Activated naive CD4-positive, alpha-beta T cell treated with anti-CD3 and anti-CD28 coated beads for 36 hours (primary cell): ENCODE measurements at regions not wholly inside any gene's neighbourhood (a gene's known extent, or its start where the extent isn't known, plus 50 kb on each side); places are given as distances from the start of the nearest gene placed in this dataset.
"Not testable (repeated sequence)": the region's sequence is repeated elsewhere in the genome, so short reads cannot be mapped to it uniquely, and the experiment has no call there.

Source experiments
- CTCF ChIA-PET: fragments of 350-600 bp; sonication (Branson Sonifier 250); formaldehyde crosslinking; loops from one replicate; lab custom pipeline; 2021; ENCODE audit warnings: antibody characterized with exemption; lab: Charles Lee
- DNase-seq: peaks from one replicate; pipeline ENCODE4 v3.0.0-alpha.2; 2020
- H3K27ac Mint-ChIP-seq: one replicate; pipeline ENCODE4 v1.8.0; 2021; ENCODE audit warnings: mild to moderate bottlenecking, mixed read lengths
- H3K27me3 Mint-ChIP-seq: one replicate; pipeline ENCODE4 v1.8.0; 2021; ENCODE audit warnings: low read depth, mixed read lengths
- H3K36me3 Mint-ChIP-seq: one replicate; pipeline ENCODE4 v1.8.0; 2021; ENCODE audit warnings: low read depth, mixed read lengths
- H3K4me1 Mint-ChIP-seq: one replicate; pipeline ENCODE4 v1.8.0; 2021; ENCODE audit warnings: low read depth, mixed read lengths
- H3K4me3 Mint-ChIP-seq: one replicate; pipeline ENCODE4 v1.8.0; 2021; ENCODE audit warnings: mild to moderate bottlenecking, moderate library complexity, mixed read lengths
- H3K9me3 Mint-ChIP-seq: one replicate; pipeline ENCODE4 v1.8.0; 2021; ENCODE audit warnings: mixed read lengths
- intact Hi-C: fragments of 100-400 bp; cut with micrococcal nuclease; formaldehyde crosslinking; loops from one replicate; pipeline ENCODE4 v1.15.1; 2023

DNA sequence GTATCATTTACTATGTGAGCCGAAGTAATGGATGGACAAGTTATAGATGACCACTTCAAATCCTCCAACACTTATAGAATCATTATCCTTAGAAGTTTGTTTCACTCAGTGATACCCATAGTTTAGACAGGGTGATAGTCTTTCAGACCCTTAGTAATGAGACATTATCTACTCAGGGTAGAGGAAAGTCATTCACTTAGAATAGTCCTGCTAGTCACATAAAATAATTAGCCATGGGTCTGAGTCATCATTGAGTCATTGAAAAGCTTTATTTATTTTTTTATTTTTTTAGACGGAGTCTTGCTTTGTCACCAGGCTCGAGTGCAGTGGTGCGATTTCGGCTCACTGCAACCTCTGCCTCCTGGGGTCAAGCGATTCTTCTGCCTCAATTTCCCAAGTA lies 321.7 kb upstream of the FSTL5 start:
- DNase-seq, result no peak
- Mint-ChIP-seq H3K4me3 (no peak overlapping the region), H3K9me3 (no peaks in the 10 kb centered on the region), H3K27me3 (peaks cover 3% of the 10 kb centered on the region), H3K27ac (no peak overlapping the region), H3K36me3 (no peaks in the 10 kb centered on the region), H3K4me1 (no peaks in the 10 kb centered on the region)
- CTCF ChIA-PET, result no interaction called here
- intact Hi-C loops, result no loop called here

DNA sequence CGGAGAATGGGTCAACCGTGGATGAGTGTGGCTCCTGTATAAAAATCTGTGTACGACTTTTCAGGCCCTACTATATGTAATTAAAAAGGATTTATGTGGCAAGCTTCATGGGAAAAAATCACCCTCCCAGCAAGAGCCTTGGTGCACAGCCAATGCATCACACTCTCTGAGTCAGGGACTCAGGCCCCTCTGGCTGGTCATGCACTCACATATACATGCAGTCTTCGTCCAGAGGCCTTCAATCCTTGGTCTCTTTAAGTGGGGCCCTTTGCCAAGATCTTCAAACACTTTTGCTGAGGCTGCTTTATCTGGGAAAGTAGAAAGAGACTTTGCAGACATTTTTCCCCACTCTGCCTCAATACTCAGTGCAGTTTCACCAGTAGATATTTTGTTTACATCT lies 311.4 kb upstream of the FSTL5 start:
- H3K4me1 Mint-ChIP-seq, result no peaks in the 10 kb centered on the region
- no peaks in the 10 kb centered on the region for H3K36me3 Mint-ChIP-seq
- no peaks in the 10 kb centered on the region for H3K27me3 Mint-ChIP-seq
- H3K4me3 Mint-ChIP-seq, result no peak overlapping the region
- intact Hi-C loops, result no loop called here
- H3K27ac Mint-ChIP-seq, result no peak overlapping the region
- no peak for DNase-seq
- peaks cover 5% of the 10 kb centered on the region for H3K9me3 Mint-ChIP-seq
- CTCF ChIA-PET, result no interaction called here

DNA sequence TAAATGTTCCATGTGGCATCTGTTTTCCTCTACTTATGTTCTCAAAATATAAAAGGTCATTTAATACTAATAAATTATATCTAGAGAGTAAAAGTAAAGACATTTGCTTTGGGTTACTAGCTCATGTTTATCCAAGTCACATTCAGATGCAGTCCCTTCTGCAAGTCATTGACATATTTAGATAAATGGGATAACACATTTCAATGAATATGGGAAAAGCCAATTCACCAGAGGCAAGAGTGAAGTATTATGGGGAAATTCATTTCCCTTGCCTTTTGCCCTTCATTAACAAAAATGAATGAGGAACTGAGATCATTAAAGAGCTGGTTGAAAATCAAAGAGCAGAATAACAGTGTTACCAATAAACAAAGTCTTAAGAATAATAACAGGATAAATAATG lies 306.2 kb upstream of the FSTL5 start:
- no peaks in the 10 kb centered on the region for H3K27me3 Mint-ChIP-seq
- no peaks in the 10 kb centered on the region for H3K36me3 Mint-ChIP-seq
- no peak overlapping the region for H3K27ac Mint-ChIP-seq
- DNase-seq, result no peak
- H3K9me3 Mint-ChIP-seq, result peaks cover 2% of the 10 kb centered on the region
- intact Hi-C loops, result no loop called here
- H3K4me3 Mint-ChIP-seq, result no peak overlapping the region
- CTCF ChIA-PET, result no interaction called here
- no peaks in the 10 kb centered on the region for H3K4me1 Mint-ChIP-seq

DNA sequence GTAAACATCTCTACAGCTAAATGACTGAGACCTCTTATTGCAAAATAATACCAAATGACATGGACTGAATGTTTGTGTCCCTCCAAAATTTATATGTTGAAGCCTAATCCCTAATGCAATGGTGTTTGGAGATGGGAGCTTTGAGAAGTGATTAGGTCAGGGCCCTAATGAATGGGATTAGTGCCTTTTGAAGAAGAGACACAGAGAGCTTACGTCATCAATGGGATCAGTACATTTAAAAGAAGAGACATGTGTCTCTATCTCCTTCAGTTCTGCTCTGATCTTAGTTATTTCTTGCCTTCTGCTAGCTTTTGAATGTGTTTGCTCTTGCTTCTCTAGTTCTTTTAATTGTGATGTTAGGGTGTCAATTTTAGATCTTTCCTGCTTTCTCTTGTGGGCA lies 301.6 kb upstream of the FSTL5 start:
- H3K36me3 Mint-ChIP-seq, intact Hi-C loops, DNase-seq, H3K9me3 Mint-ChIP-seq, H3K4me1 Mint-ChIP-seq, H3K27ac Mint-ChIP-seq, H3K27me3 Mint-ChIP-seq, CTCF ChIA-PET, H3K4me3 Mint-ChIP-seq: not testable (repeated sequence)

GRCh38 chr4:162461952-162462351 lies 298.2 kb upstream of the FSTL5 start:
- H3K27me3 Mint-ChIP-seq, result no peaks in the 10 kb centered on the region
- H3K9me3 Mint-ChIP-seq, result no peaks in the 10 kb centered on the region
- H3K4me1 Mint-ChIP-seq, result no peaks in the 10 kb centered on the region
- intact Hi-C loops, result no loop called here
- CTCF ChIA-PET, result no interaction called here
- H3K27ac Mint-ChIP-seq, result no peak overlapping the region
- no peaks in the 10 kb centered on the region for H3K36me3 Mint-ChIP-seq
- DNase-seq, result no peak
- no peak overlapping the region for H3K4me3 Mint-ChIP-seq

DNA sequence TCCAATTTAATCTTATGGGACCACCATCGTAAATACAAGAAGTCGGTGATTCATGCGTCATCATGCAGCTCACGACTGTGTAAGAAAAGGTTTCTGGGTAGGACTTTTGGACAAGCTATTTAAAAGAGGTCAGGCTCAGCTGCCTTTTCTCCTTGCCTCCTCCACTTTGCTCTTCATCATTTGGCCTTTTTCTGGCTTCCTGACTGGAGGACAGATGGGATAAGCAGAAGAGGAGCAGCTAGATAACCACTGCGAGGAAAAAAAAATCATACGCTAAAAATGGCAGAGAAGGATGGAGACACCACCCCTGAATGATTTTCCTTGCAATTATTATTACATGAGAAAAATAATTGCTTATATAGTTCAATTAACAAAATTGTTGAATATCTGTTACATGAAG lies 294.3 kb upstream of the FSTL5 start:
- no peak overlapping the region for H3K4me3 Mint-ChIP-seq
- intact Hi-C loops, result no loop called here
- DNase-seq, result no peak
- no peaks in the 10 kb centered on the region for H3K36me3 Mint-ChIP-seq
- H3K4me1 Mint-ChIP-seq, result no peaks in the 10 kb centered on the region
- no peak overlapping the region for H3K27ac Mint-ChIP-seq
- H3K27me3 Mint-ChIP-seq, result no peaks in the 10 kb centered on the region
- no peaks in the 10 kb centered on the region for H3K9me3 Mint-ChIP-seq
- CTCF ChIA-PET, result no interaction called here

DNA sequence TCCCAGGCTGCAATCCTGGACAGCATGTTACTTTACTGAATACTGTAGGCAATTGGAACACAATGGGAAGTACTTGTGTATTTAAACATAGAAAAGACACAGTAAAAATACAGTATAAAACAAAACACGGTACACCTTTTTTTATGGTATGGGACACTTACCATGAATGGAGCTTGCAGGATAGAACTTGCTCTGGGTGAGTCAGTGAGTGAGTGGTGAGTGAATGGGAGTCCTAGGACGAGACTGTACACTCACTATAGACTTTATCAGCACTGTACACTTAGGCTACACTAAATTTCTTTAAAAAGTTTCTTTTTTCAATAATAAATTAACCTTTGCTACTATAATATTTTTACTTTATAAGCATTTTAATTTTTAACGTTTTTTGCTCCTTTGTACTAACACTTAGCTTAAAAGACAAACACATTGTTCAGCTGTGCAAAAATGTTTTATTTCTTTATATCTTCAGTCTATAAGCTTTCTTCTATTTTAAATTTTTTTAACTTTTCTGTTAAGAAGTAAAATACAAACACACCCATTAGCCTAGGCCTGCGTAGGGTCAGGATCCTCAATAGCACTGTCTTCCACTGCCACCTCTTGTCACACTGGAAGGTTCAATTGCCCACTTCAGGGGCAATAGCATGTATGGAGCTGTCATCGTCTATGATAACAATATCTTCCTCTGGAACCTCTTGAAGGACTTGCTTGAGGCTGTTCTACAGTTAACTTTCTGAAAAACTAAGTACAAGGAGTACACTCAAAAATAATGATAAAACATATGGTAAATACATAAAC lies 293.5 kb upstream of the FSTL5 start:
- Mint-ChIP-seq H3K27me3 (no peaks in the 10 kb centered on the region), H3K27ac (no peak overlapping the region), H3K4me1 (no peaks in the 10 kb centered on the region), H3K4me3 (no peak overlapping the region), H3K9me3 (no peaks in the 10 kb centered on the region), H3K36me3 (no peaks in the 10 kb centered on the region)
- intact Hi-C loops, result no loop called here
- CTCF ChIA-PET, result no interaction called here
- no peak for DNase-seq

GRCh38 chr4:162456106-162456505 lies 292.3 kb upstream of the FSTL5 start:
- DNase-seq, result no peak
- CTCF ChIA-PET, result no interaction called here
- intact Hi-C loops, result no loop called here
- no peak overlapping the region for H3K27ac Mint-ChIP-seq
- no peaks in the 10 kb centered on the region for H3K9me3 Mint-ChIP-seq
- H3K4me3 Mint-ChIP-seq, result no peak overlapping the region
- no peaks in the 10 kb centered on the region for H3K4me1 Mint-ChIP-seq
- no peaks in the 10 kb centered on the region for H3K27me3 Mint-ChIP-seq
- H3K36me3 Mint-ChIP-seq, result no peaks in the 10 kb centered on the region

DNA sequence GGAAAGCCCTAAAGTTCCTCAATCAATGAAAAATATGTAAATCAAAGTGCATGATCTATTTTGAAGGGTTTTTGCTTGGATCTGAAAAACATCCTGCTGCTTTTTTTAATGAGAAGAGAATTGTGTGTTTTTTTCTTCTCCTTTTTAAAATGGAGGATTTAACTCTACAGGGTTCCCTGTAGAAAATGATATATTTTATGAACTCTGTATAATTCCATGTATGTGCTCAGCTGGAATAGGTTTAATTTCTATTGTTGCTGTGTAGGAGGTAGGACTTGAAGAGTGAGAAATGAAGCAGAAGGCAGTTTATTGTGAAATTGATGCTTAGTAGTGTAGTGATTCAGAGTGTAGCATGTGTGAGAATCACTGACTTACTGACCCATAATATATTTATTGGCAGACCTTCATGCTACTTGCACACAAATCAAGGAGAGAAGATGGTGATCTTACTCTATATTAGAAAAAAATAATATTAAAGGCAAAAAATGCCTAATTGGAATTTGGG lies 286.8 kb upstream of the FSTL5 start:
- Mint-ChIP-seq H3K36me3 (no peaks in the 10 kb centered on the region), H3K4me1 (no peaks in the 10 kb centered on the region), H3K4me3 (no peak overlapping the region), H3K27me3 (no peaks in the 10 kb centered on the region), H3K9me3 (peaks cover 1% of the 10 kb centered on the region), H3K27ac (no peak overlapping the region)
- intact Hi-C loops, result no loop called here
- DNase-seq, result no peak
- CTCF ChIA-PET, result no interaction called here

- H3K36me3 Mint-ChIP-seq, result no peaks in the 10 kb centered on the region
- no peak overlapping the region for H3K27ac Mint-ChIP-seq
- peaks cover 1% of the 10 kb centered on the region for H3K9me3 Mint-ChIP-seq
- DNase-seq, result no peak
- intact Hi-C loops, result no loop called here
- no peak overlapping the region for H3K4me3 Mint-ChIP-seq
- CTCF ChIA-PET, result no interaction called here
- no peaks in the 10 kb centered on the region for H3K27me3 Mint-ChIP-seq
- no peaks in the 10 kb centered on the region for H3K4me1 Mint-ChIP-seq
Measured at GRCh38 chr4:162443510-162443909, 279.7 kb upstream of the FSTL5 start.

- Mint-ChIP-seq H3K4me3 (no peak overlapping the region), H3K9me3 (peaks cover 1% of the 10 kb centered on the region), H3K27me3 (no peaks in the 10 kb centered on the region), H3K4me1 (no peaks in the 10 kb centered on the region), H3K36me3 (no peaks in the 10 kb centered on the region), H3K27ac (no peak overlapping the region)
- intact Hi-C loops, result no loop called here
- no peak for DNase-seq
- CTCF ChIA-PET, result no interaction called here
Measured at GRCh38 chr4:162442128-162442527, 278.3 kb upstream of the FSTL5 start.

- CTCF ChIA-PET, result no interaction called here
- peaks cover 5% of the 10 kb centered on the region for H3K9me3 Mint-ChIP-seq
- no peaks in the 10 kb centered on the region for H3K27me3 Mint-ChIP-seq
- intact Hi-C loops, result no loop called here
- DNase-seq, result no peak
- no peak overlapping the region for H3K4me3 Mint-ChIP-seq
- no peak overlapping the region for H3K27ac Mint-ChIP-seq
- H3K36me3 Mint-ChIP-seq, result no peaks in the 10 kb centered on the region
- H3K4me1 Mint-ChIP-seq, result no peaks in the 10 kb centered on the region
Measured at GRCh38 chr4:162422312-162422711, 258.5 kb upstream of the FSTL5 start.

- intact Hi-C loops, result no loop called here
Measured at GRCh38 chr4:162410854-162411253, 247.1 kb upstream of the FSTL5 start.

More at GRCh38 chr4:162410854-162411253, 247.1 kb upstream of the FSTL5 start:
- Mint-ChIP-seq H3K36me3 (no peaks in the 10 kb centered on the region), H3K27ac (no peak overlapping the region), H3K27me3 (no peaks in the 10 kb centered on the region), H3K4me3 (no peak overlapping the region), H3K9me3 (no peaks in the 10 kb centered on the region), H3K4me1 (no peaks in the 10 kb centered on the region)
- DNase-seq, result no peak
- CTCF ChIA-PET, result interaction anchor here (0.6 kb wide), 1 partner anchor 17 kb away, joined by 3 read pairs; no protein-coding TSS in a partner anchor
